ENCODE measurements at regions not wholly inside any gene's neighbourhood (a gene's known extent, or its start where the extent isn't known, plus 50 kb on each side); places are given as distances from the start of the nearest gene placed in this dataset.

DNA sequence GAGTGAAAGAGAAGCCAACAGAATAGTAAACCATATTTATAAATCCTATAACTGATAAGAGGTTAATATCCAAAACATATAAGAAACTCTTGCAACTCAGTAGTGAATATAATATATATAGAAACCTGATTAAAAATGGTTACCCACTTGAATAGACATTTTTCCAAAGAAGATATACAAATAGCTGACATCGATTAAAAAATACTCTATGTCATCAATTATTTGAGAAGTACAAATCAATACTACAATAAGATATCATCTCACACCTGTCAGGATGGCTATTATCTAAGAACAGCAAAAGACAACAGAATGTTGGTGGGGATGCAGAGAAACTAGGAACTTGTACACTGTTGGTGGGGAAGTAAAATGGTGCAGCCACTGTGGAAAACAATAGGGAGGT, 254.4 kb downstream of the PPARGC1A start:
- no peak overlapping the region for H3K27ac ChIP-seq
- TF ChIP-seq, protein P1, sequence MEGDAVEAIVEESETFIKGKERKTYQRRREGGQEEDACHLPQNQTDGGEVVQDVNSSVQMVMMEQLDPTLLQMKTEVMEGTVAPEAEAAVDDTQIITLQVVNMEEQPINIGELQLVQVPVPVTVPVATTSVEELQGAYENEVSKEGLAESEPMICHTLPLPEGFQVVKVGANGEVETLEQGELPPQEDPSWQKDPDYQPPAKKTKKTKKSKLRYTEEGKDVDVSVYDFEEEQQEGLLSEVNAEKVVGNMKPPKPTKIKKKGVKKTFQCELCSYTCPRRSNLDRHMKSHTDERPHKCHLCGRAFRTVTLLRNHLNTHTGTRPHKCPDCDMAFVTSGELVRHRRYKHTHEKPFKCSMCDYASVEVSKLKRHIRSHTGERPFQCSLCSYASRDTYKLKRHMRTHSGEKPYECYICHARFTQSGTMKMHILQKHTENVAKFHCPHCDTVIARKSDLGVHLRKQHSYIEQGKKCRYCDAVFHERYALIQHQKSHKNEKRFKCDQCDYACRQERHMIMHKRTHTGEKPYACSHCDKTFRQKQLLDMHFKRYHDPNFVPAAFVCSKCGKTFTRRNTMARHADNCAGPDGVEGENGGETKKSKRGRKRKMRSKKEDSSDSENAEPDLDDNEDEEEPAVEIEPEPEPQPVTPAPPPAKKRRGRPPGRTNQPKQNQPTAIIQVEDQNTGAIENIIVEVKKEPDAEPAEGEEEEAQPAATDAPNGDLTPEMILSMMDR (conservative IDR thresholded peaks at IDR 0.05; ENCODE audit: low read depth): no peak
- POLR2A ChIA-PET (ENCODE audit: low non-redundant PET): no interaction called here
- no peak for DNase-seq (ENCODE audit: low spot score)
- CTCF ChIA-PET: no interaction called here

DNA sequence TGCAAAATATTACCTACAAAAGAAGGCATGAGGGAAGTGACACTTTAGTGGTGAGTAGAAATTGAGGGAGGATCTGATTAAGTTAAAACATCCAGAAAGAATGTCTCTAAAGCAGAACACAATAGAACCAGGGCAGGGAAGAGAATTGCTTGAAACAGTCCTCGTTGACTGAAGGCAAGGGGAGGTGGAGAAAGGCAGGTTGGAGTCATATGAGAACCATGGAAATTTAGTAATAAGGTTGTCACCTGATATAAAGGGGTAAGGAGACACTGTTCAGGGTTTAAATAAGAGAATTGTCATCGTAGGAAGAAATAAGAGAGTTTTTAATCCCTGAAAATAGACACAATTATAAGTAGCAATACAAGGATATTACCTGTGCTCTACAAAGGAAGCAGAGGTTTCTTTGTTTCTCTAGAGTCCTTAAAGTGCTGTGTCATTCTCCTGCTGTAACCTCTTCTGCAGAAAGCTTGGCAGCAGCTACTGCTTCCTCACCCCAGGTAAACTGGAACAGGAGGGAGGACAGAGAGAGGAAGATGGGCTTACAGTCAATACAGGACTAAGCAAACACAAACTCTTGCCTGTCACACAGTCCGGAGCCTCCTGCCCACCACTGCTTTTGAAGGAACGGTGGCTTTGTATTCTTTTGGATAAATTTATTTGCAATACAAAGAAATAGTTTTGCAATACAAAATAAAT, 258.4 kb downstream of the PPARGC1A start:
- ChIA-PET POLR2A (ENCODE audit: low non-redundant PET) (no interaction called here), CTCF (no interaction called here)
- DNase-seq (ENCODE audit: low spot score): no peak
- no peak overlapping the region for H3K27ac ChIP-seq
- TF ChIP-seq, protein P1 (conservative IDR thresholded peaks at IDR 0.05; ENCODE audit: low read depth): no peak

DNA sequence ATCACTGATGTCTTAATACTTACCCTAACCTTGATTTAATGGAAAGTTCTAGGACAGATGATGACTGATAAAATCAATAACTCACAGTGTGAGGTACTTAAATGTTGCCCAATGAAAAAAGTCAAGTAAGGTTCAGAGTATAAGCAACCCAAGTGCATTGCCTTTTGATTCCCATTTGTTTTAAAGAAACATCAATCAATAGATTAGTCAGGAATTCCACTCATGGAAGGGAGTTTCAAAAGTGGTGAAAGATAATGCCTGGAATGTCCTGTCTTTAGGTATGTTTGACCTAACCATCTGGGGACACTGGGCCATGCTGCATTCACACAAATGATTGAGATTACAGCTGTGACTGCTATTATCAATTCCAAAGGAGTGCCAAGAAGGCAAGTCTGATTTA, 259.7 kb downstream of the PPARGC1A start:
- no peak overlapping the region for H3K27ac ChIP-seq
- POLR2A ChIA-PET (ENCODE audit: low non-redundant PET): no interaction called here
- TF ChIP-seq, protein P1 (conservative IDR thresholded peaks at IDR 0.05; ENCODE audit: low read depth): no peak
- CTCF ChIA-PET: no interaction called here
- DNase-seq (ENCODE audit: low spot score): no peak

DNA sequence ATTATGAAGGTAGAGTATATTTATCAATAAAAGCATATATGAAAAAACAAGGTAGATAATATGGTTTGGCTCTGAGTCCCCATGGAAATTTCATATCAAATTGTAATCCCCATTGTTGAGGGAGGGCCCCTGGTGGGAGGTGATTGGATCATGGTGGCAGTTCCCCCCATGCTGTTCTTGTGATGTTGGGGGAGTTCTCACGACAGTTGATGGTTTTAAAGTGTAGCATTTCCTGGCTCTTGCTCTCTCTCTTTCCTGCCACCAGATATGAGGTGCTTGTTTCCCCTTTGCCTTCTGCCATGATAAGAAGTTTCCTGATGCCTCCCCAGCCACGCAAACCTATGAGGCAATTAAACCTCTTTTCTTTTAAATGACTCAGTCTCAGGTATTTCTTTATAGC, 260.4 kb downstream of the PPARGC1A start:
- H3K27ac ChIP-seq: no peak overlapping the region
- TF ChIP-seq, protein P1 (conservative IDR thresholded peaks at IDR 0.05; ENCODE audit: low read depth): no peak
- POLR2A ChIA-PET (ENCODE audit: low non-redundant PET): no interaction called here
- DNase-seq (ENCODE audit: low spot score): no peak
- CTCF ChIA-PET: no interaction called here

DNA sequence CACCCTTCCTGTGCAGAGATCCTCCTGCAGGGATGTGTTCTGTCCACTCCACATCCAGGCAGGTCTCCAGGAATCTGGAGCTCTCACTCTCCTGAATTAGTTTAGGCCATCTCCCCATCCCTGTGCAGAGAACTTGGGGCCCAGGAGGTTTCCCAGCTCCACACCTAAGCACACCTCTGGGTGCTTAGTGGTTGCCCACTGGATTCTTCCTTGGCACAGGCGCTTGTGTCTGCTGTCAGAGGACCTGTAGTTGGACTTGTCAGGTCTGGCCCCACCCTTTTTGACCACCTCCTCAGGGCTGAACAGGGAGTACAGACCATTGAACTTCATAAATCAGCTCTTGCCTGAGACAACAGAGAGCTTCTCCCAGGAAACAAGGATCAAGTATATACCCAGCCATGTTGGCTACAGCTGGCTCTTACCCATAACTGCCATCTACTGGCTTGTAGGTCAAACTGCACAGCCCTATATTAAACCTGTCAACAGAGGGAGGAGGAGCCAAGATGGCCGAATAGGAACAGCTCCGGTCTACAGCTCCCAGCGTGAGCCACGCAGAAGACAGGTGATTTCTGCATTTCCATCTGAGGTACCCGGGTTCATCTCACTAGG, 275.5 kb downstream of the PPARGC1A start:
- TF ChIP-seq, protein P1 (conservative IDR thresholded peaks at IDR 0.05; ENCODE audit: low read depth): no peak
- no peak for DNase-seq (ENCODE audit: low spot score)
- ChIA-PET CTCF (interaction anchor here (0.5 kb wide), 1 partner anchor 10 kb away, joined by 3 read pairs; no protein-coding TSS in a partner anchor), POLR2A (ENCODE audit: low non-redundant PET) (no interaction called here)
- no peak overlapping the region for H3K27ac ChIP-seq

DNA sequence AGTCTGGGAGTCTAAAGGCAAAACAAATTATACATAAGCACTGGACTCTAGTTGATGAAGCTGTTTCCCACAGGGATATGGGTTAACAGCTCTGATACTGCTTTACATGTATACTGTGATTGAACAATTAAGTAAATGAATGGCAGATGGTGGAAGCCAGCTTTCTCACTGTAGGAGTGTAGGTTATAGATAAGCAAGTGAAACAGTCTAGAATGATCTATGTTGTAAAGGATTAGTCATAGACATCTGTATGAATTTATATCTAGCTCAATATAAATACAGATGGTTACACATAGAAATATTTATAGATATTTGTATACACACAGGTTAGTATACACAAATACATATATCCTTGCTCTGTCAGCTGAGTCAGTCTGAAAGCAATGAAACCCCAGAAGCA, 276.1 kb downstream of the PPARGC1A start:
- H3K27ac ChIP-seq: no peak overlapping the region
- TF ChIP-seq, protein P1 (conservative IDR thresholded peaks at IDR 0.05; ENCODE audit: low read depth): no peak
- POLR2A ChIA-PET (ENCODE audit: low non-redundant PET): no interaction called here
- CTCF ChIA-PET: no interaction called here
- DNase-seq (ENCODE audit: low spot score): no peak

Data from RWPE1 (cell line).